HCT116 (cell line): ENCODE measurements at regions not wholly inside any gene's neighbourhood (a gene's known extent, or its start where the extent isn't known, plus 50 kb on each side); places are given as distances from the start of the nearest gene placed in this dataset.
"Not testable (repeated sequence)": the region's sequence is repeated elsewhere in the genome, so short reads cannot be mapped to it uniquely, and the experiment has no call there.

Source experiments
- ATF3 ChIP-seq: IDR thresholded peaks from 2 replicates; pipeline ENCODE4 v1.6.1; 2012
- CEBPB ChIP-seq: IDR thresholded peaks from 2 replicates; pipeline ENCODE4 v1.6.1; 2012; ENCODE audit warnings: low read depth
- CTCF ChIP-seq, 3 experiments: fragments of 200-600 bp in 1 of 3; sonication (generic) in 1 of 3; IDR thresholded peaks in 2 of 3; conservative IDR thresholded peaks in 1 of 3; 2 replicates each; pipeline ENCODE4 v1.5.1; 2012 to 2017; ENCODE audit warnings: low read depth in 2 of 3, low read length in 2 of 3, antibody characterized with exemption in 1 of 3, borderline replicate concordance in 1 of 3, control low read depth in 1 of 3, mild to moderate bottlenecking in 1 of 3, mixed read lengths in 1 of 3, mixed run types in 1 of 3, moderate library complexity in 1 of 3; ENCODE audit not compliant: insufficient read depth in 1 of 3
- EZH2 ChIP-seq: fragments of 200-600 bp; sonication (generic); IDR thresholded peaks from 2 replicates; pipeline ENCODE4 v1.6.1; 2017; ENCODE audit warnings: antibody characterized with exemption, mixed run types
- FOSL1 ChIP-seq: IDR thresholded peaks from 2 replicates; pipeline ENCODE4 v1.6.1; 2012; ENCODE audit warnings: low read depth
- JUND ChIP-seq: IDR thresholded peaks from 2 replicates; pipeline ENCODE4 v1.6.1; 2012
- POLR2A ChIP-seq: IDR thresholded peaks from 2 replicates; pipeline ENCODE4 v1.7.0; 2011; ENCODE audit warnings: borderline replicate concordance; ENCODE audit not compliant: insufficient read depth, insufficient read length; ENCODE audit errors: extremely low read depth
- RAD21 ChIP-seq: IDR thresholded peaks from 2 replicates; pipeline ENCODE4 v1.6.1; 2012; ENCODE audit warnings: low read depth, mild to moderate bottlenecking
- REST ChIP-seq: IDR thresholded peaks from 2 replicates; pipeline ENCODE4 v1.6.1; 2012; ENCODE audit warnings: low read depth
- SP1 ChIP-seq: IDR thresholded peaks from 2 replicates; pipeline ENCODE4 v1.6.1; 2012; ENCODE audit warnings: low read depth
- SRF ChIP-seq: IDR thresholded peaks from 2 replicates; pipeline ENCODE4 v1.6.1; 2012; ENCODE audit warnings: low read depth
- ZNF274 ChIP-seq: fragments of 200-500 bp; sonication (Bioruptor generic); IDR thresholded peaks from 2 replicates; pipeline ENCODE4 v1.6.1; 2014; ENCODE audit warnings: mild to moderate bottlenecking, low read depth, low read length, inconsistent platforms
- TF ChIP-seq, protein P1 (sequence below): IDR thresholded peaks from 2 replicates; pipeline ENCODE4 v1.6.1; 2012
- TF ChIP-seq, protein P2 (sequence below): IDR thresholded peaks from 2 replicates; pipeline ENCODE4 v1.6.1; 2011; ENCODE audit warnings: mild to moderate bottlenecking, low read length, moderate library complexity; ENCODE audit not compliant: insufficient replicate concordance; ENCODE audit errors: extremely low read depth

GRCh38 chr12:28761897-28762296 lies 387.2 kb upstream of the FAR2 start:
- TF ChIP-seq SRF; CTCF (IDR thresholded peaks at IDR 0.05 in 2 of 3, conservative IDR thresholded peaks at IDR 0.05 in 1 of 3; ENCODE audit: borderline replicate concordance in 1 of 3, insufficient read depth in 1 of 3, low read depth in 2 of 3, low read length in 2 of 3); FOSL1; SP1; CEBPB; POLR2A; EZH2; REST; RAD21; ZNF274; ATF3; JUND: not testable (repeated sequence)
- TF ChIP-seq, protein P1, sequence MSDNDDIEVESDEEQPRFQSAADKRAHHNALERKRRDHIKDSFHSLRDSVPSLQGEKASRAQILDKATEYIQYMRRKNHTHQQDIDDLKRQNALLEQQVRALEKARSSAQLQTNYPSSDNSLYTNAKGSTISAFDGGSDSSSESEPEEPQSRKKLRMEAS: not testable (repeated sequence)
- TF ChIP-seq, protein P2, sequence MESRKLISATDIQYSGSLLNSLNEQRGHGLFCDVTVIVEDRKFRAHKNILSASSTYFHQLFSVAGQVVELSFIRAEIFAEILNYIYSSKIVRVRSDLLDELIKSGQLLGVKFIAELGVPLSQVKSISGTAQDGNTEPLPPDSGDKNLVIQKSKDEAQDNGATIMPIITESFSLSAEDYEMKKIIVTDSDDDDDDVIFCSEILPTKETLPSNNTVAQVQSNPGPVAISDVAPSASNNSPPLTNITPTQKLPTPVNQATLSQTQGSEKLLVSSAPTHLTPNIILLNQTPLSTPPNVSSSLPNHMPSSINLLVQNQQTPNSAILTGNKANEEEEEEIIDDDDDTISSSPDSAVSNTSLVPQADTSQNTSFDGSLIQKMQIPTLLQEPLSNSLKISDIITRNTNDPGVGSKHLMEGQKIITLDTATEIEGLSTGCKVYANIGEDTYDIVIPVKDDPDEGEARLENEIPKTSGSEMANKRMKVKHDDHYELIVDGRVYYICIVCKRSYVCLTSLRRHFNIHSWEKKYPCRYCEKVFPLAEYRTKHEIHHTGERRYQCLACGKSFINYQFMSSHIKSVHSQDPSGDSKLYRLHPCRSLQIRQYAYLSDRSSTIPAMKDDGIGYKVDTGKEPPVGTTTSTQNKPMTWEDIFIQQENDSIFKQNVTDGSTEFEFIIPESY: not testable (repeated sequence)
